NCI-H226 (cell line): ENCODE measurements at regions not wholly inside any gene's neighbourhood (a gene's known extent, or its start where the extent isn't known, plus 50 kb on each side); places are given as distances from the start of the nearest gene placed in this dataset.

Experiments used
- DNase-seq: peaks from one replicate; pipeline ENCODE4 v3.0.0-alpha.2; 2015

DNA sequence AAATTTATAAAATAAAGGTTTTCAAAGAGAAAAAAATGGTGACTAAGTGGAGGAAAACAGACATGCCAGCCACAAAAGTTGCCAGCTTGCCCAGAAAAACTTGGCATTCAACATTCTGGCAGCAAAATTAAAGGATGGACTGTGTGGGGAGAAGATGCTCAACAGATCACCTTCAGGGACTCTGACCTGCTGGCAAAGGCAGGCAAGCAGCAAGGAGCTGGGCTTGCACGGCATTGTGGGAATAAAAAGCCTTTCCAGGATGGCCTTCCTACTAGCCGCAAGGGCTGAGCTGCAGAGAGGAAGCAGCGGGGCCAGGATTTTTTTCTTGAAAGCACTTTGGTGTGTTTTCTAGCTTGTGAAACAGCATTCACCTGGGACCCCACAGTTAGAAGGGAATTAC, 101.9 kb upstream of the CACNA2D3 start:
- DNase-seq = no peak

DNA sequence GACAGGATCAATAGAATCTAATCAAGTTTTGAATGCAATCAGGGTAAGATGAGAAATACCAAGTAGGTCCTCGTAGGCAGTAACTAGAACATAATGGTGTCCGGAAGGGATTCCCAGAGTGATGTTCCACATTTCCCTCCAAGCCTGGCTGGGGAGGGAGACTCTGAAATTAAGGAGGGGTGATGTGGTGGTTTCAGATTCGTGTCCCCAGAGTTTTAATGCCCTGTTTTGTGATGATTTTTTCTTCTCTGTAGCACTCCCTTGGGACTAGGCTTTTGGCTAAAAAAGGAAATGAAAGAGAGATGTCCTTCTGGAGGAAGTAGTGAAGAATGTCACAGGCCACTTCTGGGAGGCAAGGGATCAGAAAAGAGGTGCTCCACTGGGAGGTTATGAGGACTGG, 108.3 kb upstream of the CACNA2D3 start:
- no peak for DNase-seq

DNA sequence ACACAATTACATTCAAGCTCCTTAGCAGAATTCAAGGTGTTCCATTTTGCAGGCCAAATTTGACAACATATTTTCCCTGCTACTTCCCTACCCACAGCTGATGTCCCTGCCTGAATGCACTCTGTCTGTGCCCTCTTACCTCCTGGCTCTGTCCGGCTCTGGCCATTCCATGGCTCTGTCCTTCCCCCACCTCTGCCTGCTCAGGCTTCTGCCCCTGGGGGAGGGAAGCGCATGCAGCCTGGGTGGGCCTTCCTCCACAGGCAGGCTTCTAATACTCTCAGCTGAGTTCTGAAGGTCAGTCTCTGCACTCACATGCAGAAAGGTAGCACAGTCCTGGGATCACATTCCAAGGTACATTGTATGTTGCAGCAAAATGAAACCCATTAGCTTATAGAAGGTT, 113.6 kb upstream of the CACNA2D3 start:
- no peak for DNase-seq

DNA sequence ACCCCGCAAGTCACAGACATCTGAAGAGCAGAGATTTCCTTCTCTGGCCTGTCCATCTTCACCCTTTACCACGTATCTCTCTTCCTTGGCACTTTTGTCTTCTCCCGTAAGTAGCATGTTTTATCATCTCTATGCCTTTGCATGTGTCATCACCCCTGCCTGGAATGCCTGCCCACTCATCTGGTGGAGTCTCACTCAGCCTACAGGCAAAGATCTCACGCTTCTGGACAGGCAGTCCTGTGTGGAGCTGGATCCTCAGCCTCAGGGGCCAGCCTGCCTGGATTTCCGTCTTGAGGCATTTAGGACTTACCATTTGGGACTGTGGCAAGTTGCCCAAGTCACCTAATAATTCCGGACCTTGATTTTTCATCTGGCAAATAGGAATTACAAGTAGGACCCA, 114.3 kb upstream of the CACNA2D3 start:
- DNase-seq = peak; percentile 26

DNA sequence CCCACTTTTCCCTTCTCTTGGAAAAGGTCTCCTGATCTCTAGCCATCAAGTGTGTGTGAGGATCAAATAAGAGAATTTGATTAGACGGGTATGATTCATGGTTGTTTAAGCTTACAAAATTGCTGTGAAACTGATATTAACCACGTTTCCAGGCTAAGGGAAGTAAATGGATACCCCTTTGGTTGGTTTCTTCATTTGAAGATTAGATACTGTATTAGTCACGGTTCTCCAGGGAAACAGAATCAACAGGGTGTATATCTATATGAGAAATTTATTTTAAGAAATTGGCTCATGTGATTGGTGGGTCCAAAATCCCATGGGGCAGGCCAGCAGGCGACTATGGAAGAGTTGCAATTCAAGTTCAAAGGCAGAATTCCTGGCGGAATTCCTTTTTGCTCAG, 112.7 kb upstream of the SELENOK start:
- DNase-seq = peak; percentile 43

DNA sequence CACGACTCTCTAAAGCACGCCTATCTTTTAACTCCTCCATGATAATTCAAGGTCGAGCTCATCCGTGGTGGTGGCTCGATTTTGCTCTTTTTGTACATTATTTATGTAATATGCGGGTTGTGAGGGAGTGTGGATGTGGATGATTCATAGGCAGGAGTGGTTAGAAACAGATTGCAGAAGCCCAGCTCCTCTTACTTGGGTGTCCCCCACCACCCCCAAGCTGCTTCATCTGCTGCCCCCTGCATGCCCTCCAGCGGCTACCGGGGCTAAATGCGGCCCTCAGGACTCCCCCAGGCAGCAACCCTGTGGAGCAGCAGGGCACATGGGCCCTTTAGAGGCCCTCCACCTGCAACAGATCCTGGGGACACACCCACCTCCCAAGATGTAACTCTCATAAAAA, 111.5 kb upstream of the SELENOK start:
- peak; percentile 43 for DNase-seq

DNA sequence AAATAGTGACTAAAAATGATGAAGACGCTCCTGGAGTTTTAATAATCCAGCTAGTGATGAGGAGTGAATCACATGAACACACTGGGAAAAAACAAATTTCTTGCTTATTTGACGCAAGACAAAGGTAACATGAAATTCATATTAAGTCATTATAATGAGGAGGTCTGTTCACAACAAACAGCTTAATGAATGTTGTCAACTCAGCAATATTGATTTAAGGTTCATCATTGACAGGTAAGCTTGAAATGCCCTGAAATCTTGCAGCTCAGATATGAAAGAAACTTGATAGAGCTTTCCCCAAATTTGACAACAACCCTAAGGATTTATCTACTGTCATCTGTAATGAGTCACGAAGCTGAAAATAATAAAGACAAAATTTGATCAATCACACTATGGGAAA, 108.1 kb upstream of the SELENOK start:
- DNase-seq = no peak

DNA sequence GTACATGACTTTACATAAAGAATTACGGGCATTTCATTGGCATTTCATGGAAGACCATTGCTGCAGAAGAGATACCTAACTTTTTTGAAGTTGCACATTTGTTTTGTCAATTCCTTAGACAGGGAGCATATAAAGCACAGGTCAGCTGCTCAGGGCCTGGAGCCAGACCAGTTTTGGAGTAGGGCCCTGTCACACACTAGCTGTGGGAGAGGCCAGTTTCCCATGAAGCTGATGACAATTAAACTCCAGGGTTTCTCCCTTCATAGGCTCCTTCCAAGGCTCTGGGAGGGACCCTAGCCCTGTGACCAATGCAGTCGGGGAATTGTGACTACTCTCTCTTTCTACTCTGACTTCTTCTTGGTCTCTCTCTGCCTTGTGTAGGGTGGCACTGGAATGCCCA, 107.3 kb upstream of the SELENOK start:
- no peak for DNase-seq

DNA sequence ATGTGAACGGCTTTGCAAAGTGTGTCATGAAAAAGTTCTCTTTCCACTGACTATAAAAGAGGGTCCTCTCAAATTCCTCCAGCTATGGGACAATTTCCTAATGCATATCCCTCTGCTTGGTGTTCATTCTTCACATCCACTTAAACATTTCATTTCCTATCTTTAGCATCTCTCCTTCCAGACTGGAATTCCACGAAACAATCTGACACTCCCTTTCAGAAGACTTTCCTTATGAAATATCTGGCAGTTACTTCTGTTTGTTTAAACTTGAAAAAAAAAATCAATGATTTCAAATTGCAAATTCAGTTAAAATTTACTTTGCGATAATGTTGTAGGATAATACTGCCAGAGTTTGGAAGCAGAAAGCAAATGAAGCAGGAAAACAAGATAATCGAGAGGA, 105.8 kb upstream of the SELENOK start:
- DNase-seq = no peak

DNA sequence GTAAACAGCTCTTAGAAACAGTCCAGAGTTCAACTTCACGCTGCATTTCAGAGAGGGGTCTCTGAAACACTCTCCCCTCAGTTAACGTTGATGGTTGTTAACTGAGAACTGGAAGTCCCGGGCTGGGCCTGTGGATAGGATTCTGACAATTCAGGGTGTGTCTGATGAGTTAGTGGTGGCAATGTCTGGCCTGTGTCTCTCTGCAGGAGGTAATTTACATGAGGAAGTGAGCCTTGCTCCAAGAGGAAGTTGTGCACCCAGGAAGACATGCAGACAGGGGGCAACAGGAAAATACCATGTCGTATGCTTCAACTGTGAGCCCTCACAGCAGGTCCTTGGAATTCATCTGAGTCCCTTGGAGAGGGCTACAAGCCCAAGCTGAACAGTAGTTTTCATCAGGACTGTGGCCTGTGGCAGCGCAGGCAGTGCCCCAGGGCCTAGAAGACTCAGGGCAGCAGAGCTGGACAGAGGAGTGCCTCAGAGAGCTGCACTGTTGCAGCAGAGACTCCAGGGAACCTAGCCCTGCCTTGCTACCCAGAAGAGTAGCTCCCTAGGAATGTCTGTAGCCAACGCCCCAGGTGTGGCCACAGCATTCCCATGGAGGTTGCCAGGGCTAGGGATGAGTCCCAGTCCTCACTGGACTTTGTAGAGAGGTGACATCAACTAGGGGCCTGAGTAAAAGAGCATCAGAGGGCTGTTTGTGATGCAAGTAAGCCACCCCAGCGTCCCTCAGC, 104.6 kb upstream of the SELENOK start:
- peak; percentile 10 for DNase-seq

DNA sequence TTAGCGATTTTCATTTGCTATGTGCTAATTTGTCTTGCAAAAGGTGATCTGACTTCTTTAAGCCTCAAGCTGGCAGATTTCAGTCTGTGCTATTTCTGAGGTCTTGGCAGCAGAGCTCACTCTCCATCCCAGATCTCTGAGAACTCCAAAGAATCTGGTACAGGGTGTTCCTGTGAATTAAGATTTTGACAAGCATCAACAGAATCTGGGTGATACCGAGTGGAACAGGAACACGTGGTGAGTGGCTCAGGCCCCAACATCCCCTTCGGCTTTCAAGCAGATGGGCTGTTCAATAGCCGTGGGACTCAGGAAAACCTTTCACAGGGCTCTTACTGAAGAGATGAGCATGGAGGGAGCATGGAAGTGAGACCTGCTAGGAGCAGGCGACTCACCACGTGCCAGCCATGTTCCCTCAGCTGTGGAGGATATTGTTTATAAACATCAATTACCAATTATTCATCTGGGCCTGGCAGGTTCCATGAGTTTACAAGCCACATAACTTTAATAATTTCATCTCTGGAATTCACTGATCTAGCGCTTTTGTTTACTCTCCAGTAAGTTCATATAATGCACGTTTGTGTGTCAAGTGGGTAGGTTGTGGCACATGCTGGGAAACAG, 103.4 kb upstream of the SELENOK start:
- no peak for DNase-seq

DNA sequence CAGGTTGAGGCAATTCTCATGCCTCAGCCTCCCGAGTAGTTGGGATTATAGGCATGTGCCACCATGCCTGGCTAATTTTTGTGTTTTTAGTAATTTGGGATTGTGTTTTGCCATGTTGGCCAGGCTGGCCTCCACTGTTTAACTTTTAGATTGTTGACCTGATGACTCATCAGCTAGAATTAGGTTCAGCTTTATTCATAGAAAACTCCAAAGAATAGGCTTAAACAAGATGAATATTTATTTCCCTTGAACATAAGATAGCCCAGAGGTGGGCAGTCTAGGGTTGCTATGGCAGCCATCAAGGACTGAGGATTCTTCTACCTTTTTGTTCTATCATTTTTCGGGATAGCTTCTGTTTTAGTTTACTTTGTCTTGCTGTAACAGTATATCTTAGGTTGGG, 99.6 kb upstream of the SELENOK start:
- no peak for DNase-seq

DNA sequence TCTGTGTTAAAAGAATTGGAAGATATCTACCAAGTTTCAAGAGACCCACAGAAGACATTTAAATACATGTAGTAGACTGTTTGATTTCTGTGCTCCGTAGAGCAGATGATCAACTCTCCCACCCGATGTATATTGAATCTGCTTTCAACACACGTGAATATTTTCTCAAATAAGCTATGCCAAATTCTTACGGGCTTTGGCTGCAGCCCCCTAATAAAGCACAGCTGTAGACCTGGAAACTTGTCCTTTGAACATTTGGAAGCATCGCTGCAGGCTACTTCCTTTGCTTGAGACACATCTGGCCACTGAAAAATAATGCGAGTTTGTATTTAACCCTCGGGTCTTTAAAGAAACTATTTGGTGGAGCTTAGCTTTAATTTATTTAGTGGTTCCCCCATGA, 98.3 kb upstream of the SELENOK start:
- DNase-seq = no peak

DNA sequence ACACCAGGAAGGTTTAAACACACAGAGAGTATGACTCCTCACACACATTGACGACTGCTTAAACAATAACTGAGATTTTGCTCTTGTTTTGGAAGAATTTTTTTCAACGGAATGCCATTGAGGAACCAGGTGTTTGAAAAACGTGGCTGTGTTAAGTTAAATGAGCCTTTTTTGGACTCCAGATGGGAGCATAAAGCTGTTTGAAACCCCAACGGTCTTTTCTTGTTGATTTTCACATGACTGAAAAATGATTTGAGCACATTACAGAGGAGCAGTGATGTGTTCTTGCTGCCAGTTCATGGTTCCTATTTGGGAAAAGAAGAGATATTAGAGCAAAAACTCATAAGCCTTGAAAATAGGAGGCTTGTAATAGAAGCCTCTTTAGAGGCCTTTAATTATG, 97.8 kb upstream of the SELENOK start:
- no peak for DNase-seq

DNA sequence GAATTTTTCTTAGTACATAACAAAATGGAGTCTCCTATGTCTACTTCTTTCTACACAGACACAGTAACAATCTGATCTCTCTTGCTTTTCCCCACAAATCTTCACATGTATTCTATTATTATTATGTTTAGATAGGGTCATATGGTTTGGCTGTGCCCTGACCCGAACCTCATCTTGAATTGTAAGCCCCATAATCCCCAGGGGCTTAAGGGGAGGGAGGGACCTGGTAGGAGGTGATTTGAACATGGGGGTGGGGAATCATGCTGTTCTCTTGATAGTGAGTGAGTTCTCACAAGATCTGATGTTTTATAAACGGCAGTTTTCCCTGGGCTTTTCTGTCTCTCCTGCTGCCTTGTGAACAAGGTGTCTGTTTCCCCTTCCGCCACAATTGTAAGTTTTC, 86.7 kb upstream of the SELENOK start:
- no peak for DNase-seq

DNA sequence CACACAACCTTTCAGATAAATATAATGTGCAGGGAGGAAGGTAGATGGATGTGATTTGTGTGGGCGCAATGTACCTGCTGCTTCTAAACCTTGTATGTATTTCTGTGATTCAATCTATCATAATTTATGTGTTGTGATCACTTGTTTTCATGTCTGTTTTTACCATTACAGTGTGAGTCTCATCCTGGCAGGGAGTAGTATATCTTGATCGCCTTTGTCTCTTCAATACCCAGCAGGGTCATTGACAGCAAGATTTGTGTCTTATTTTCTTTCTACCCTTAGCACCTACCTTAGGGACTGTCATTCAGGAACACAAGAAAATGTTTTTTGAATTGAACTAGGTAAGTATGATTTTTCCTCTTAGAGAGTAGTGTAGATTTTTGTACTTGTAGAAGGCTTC, 83.7 kb upstream of the SELENOK start:
- DNase-seq = no peak

DNA sequence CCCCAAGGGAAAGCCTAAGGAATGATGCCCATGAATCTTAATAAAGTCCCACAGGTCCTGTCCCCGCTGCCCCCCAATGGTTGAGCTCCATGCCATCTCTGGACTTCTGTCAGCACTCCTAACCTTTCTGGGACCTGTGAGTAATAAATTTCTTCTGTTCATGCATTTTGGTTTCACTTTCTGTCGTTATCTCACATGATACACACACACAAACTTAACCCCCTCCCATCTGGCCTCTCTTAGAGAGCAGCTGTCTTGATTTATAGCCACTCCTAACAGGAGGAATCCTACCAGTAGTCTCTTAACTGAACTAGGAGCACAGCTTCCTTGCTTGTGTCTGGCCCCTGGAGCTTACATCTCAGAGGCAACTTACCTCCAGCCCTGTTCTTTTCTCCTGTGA, 82.7 kb upstream of the SELENOK start:
- no peak for DNase-seq

DNA sequence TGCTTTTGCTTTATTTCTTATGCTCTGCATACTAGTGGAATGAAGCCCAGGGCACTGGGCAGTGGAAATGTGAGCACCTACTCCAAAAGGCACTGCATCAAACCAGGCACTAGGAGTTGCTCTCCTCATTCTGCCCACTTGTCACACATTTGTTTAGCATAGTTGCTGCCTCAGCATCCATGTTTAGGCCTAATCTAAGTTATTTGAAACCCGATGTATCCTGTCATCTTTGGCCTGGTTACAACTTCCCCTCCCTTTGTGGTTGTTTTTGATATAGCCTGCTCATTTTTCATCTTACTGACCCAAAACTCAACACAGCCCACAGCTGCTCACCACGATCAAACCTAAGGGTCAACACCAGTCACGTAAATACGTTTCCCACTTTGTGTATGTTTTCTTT, 82.2 kb upstream of the SELENOK start:
- DNase-seq = no peak

DNA sequence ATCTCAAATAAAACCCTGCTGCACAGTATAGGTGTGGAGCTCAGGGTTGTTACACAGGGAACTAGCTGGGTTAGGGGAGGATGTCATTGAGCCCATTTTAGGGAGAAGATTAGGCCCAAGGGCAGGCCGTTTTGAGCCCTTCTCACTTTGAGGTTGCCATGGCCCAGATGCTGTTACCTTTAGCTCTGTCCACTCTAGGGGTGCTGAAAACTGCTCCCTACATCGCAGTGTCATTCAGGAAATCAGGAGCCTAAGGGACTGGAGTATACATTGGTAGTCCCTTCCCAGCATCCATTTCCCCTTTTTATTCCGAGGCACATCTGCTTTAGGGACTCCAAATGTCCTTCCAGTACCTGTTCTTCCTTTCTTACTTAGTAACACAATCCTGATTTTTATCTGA, 79.0 kb upstream of the SELENOK start:
- DNase-seq = no peak

DNA sequence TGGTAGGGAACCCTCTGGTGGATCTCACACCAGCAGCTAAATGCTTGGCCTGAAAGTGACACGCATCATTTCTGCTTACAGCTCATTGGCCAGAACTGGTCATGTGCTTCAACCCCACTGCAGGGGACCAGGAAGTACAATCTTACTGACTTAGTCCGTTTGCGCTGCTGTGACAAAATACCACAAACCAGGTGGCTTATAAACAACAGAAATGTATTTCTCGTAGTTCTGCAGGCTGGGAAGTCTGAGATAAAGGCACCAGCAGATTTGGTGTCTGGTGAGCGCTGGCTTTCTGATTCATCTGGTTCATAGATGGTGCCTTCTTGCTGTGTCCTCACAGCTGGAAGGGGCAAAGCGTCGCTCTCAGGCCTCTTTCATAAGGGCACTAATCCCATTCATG, 77.4 kb upstream of the SELENOK start:
- no peak for DNase-seq

DNA sequence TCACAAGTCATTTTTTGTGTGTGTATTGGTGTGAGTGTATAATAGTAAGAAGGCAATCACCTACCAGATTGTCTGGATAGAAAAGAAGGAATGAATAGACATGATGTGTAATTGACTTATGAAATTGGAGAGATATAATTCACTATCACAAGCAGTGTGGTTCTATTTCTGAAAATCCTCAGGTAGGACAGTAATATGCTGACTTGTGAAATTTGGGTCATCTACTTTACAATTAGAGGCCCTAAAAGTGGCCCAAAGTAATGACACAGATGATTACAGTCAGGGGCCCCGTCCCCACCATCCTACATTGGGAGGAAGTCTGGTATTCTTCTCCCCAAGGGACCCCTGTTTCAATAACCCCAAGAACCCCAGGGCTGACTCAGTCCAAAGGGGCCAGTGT, 73.6 kb upstream of the SELENOK start:
- no peak for DNase-seq

DNA sequence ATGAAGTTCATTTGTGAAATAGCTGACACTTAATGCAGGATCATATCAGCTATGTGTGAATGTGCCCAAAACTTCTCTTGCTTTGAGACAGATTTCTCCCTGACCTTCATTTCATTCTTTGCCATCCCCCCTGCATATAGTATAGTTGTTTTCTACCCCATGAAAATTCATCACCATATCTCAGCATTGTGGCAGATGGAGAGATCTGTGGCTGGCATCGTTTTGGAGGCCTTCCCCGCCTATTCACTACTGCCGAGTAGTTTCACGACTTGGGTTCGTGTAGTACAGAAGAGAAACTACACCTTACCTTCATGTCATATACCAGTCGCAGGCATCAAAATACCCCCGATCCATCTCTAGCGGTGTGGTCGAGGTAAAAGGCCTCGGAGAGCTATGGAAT, 66.2 kb upstream of the SELENOK start:
- no peak for DNase-seq

DNA sequence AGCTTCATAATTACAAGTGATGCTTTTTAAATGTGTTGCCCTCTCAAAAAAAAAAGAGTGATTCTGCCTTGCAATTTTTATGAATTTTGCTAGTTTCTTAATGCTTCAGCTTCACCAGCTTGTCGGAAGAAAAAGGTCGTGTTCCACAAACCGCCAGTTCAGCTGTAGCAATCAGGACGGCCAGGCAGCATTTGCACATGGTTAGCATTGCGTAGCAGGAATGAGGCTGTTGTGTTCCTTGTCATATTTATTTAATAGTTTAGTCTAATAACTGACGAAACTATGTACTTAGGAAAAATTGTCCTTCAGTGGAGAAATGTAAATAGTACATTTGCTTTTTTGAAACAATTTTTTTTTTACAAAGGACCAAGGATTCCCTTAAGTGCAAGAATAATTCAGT, 64.9 kb upstream of the SELENOK start:
- DNase-seq = no peak

DNA sequence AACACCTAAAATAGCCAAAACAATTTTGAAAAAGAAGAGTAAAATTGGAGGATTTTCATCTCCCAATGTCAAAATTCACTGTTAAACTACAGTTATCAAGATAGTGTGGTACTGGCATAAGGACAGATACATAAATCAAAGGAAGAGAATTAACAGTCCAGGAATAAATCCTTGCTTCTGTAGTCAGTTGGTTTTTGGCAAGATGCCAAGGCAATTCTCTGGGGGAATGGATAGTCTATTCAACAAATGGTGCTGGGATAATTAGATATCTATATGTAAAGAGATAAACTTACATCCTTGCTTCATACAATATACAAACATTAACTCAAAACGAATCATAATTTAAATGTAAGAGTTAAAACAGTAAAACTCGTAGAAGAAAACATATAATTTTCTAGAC, 57.9 kb upstream of the SELENOK start:
- DNase-seq = no peak

DNA sequence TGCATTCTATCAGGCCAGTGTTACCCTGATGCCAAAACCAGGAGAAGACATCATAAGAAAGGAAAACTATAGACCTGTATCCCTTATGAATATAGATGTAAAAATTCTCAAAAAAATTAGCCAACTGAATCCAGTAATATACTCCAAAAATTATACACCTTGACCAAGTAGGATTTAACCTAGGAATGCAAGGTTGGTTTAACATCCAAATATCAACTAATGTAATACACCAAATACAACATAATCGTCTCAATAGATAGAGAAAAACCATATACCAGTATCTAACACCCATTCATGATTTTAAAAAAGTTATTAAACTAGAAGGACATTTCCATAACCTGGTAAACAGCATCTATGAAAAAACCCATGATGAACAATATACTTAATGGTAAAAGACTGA, 56.5 kb upstream of the SELENOK start:
- DNase-seq = no peak
